ENCODE measurements at regions not wholly inside any gene's neighbourhood (a gene's known extent, or its start where the extent isn't known, plus 50 kb on each side); places are given as distances from the start of the nearest gene placed in this dataset.
A peak's percentile ranks its signal among the peaks of the same experiment; 100 is the strongest.

DNA sequence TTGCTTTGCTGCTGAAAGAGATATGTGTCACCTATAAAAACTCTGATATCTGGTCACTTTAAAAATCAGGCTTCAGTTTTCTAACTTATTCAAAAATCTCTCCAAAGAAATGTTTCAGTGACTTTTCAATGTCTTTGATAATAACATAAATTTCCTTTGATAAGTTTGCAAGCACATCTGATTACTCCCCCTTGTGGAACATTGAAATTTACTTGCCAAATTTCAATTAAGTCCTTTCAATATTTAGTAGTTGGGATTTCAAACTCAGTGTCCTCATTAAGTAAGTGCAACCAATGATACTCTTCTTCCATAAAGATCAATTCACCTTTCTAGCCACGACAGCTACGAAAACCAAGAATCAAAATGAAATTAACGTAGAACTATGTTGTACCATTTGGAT lies 151.3 kb upstream of the FAM47C start:
- no peaks in the 10 kb centered on the region for H4K20me1 ChIP-seq (ENCODE audit: insufficient read depth, poor library complexity, severe bottlenecking)
- no peaks in the 10 kb centered on the region for H3K79me2 ChIP-seq
- no peaks in the 10 kb centered on the region for H3K27me3 ChIP-seq
- H3K4me2 ChIP-seq: no peak overlapping the region
- H3K4me1 ChIP-seq (ENCODE audit: insufficient read depth): no peaks in the 10 kb centered on the region
- H3K27ac ChIP-seq: no peak overlapping the region
- TF ChIP-seq EZH2phosphoT487 (IDR thresholded peaks at IDR 0.05; ENCODE audit: low read depth, severe bottlenecking, unreplicated experiment) (no peak), EZH2 (IDR thresholded peaks at IDR 0.05; ENCODE audit: borderline replicate concordance) (no peak), CTCF (IDR thresholded peaks at IDR 0.05; ENCODE audit: poor library complexity) (peak; percentile 20)
- H3K9me2 ChIP-seq (replicated peaks; ENCODE audit: insufficient read depth): no peaks in the 10 kb centered on the region
- no peaks in the 10 kb centered on the region for H3K9me3 ChIP-seq (ENCODE audit: low read depth)
- no peak overlapping the region for H2AFZ ChIP-seq
- WGBS (ENCODE audit: low lambda C conversion rate, missing lambda C conversion rate): 84% methylated on average over 3 of the region's 3 CpGs
- H3K4me3 ChIP-seq: no peak overlapping the region
- no peak for DNase-seq (ENCODE audit: low spot score)
- no peaks in the 10 kb centered on the region for H3K36me3 ChIP-seq (replicated peaks; ENCODE audit: insufficient read depth, low read depth)

GRCh38 chrX:36859231-36859630 lies 148.9 kb upstream of the FAM47C start:
- H3K27ac ChIP-seq: no peak overlapping the region
- no peak overlapping the region for H3K4me2 ChIP-seq
- DNase-seq (ENCODE audit: low spot score): no peak
- no peak overlapping the region for H2AFZ ChIP-seq
- no peaks in the 10 kb centered on the region for H3K36me3 ChIP-seq (replicated peaks; ENCODE audit: insufficient read depth, low read depth)
- no peaks in the 10 kb centered on the region for H3K27me3 ChIP-seq
- TF ChIP-seq EZH2phosphoT487 (IDR thresholded peaks at IDR 0.05; ENCODE audit: low read depth, severe bottlenecking, unreplicated experiment): no peak
- no peak for TF ChIP-seq EZH2 (IDR thresholded peaks at IDR 0.05; ENCODE audit: borderline replicate concordance)
- no peak for TF ChIP-seq CTCF (IDR thresholded peaks at IDR 0.05; ENCODE audit: poor library complexity)
- no peaks in the 10 kb centered on the region for H3K79me2 ChIP-seq
- no peaks in the 10 kb centered on the region for H3K4me1 ChIP-seq (ENCODE audit: insufficient read depth)
- H3K9me2 ChIP-seq (replicated peaks; ENCODE audit: insufficient read depth): no peaks in the 10 kb centered on the region
- no peaks in the 10 kb centered on the region for H4K20me1 ChIP-seq (ENCODE audit: insufficient read depth, poor library complexity, severe bottlenecking)
- H3K4me3 ChIP-seq: no peak overlapping the region
- WGBS (ENCODE audit: low lambda C conversion rate, missing lambda C conversion rate): 63% methylated on average over 7 of the region's 7 CpGs
- H3K9me3 ChIP-seq (ENCODE audit: low read depth): no peaks in the 10 kb centered on the region

DNA sequence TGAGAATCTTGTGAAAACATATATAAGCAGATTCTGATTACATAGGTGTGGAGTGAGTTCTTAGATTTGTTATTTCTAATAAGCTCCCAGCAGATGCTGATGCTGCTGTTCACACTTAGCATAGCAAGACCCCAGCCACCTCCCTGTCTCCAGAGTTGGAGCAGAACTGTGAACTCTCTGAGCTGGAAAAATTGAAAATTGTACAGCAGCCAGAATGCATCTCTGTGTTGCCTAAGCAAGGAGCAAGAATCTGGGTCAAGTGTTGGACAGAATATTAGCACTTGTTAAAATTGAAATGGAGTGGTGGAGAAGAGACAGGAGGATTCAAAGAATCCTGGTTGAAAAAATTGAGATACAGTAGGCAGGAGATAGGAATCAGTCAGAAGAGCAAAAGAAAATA lies 146.6 kb upstream of the FAM47C start:
- H3K4me1 ChIP-seq (ENCODE audit: insufficient read depth): no peaks in the 10 kb centered on the region
- no peaks in the 10 kb centered on the region for H3K79me2 ChIP-seq
- no peaks in the 10 kb centered on the region for H3K9me3 ChIP-seq (ENCODE audit: low read depth)
- no peak overlapping the region for H2AFZ ChIP-seq
- H3K4me3 ChIP-seq: no peak overlapping the region
- no peaks in the 10 kb centered on the region for H3K36me3 ChIP-seq (replicated peaks; ENCODE audit: insufficient read depth, low read depth)
- no peaks in the 10 kb centered on the region for H3K27me3 ChIP-seq
- H3K4me2 ChIP-seq: no peak overlapping the region
- H4K20me1 ChIP-seq (ENCODE audit: insufficient read depth, poor library complexity, severe bottlenecking): no peaks in the 10 kb centered on the region
- no peaks in the 10 kb centered on the region for H3K9me2 ChIP-seq (replicated peaks; ENCODE audit: insufficient read depth)
- no peak overlapping the region for H3K27ac ChIP-seq
- TF ChIP-seq EZH2 (IDR thresholded peaks at IDR 0.05; ENCODE audit: borderline replicate concordance) (no peak), CTCF (IDR thresholded peaks at IDR 0.05; ENCODE audit: poor library complexity) (no peak), EZH2phosphoT487 (IDR thresholded peaks at IDR 0.05; ENCODE audit: low read depth, severe bottlenecking, unreplicated experiment) (no peak)
- DNase-seq (ENCODE audit: low spot score): no peak

GRCh38 chrX:36867143-36867542 lies 141.0 kb upstream of the FAM47C start:
- H3K79me2 ChIP-seq: no peaks in the 10 kb centered on the region
- 22% methylated on average over 3 of the region's 3 CpGs for WGBS (ENCODE audit: low lambda C conversion rate, missing lambda C conversion rate)
- H3K4me1 ChIP-seq (ENCODE audit: insufficient read depth): no peaks in the 10 kb centered on the region
- H3K27me3 ChIP-seq: no peaks in the 10 kb centered on the region
- H3K4me3 ChIP-seq: no peak overlapping the region
- H3K9me3 ChIP-seq (ENCODE audit: low read depth): no peaks in the 10 kb centered on the region
- H3K4me2 ChIP-seq: no peak overlapping the region
- TF ChIP-seq EZH2phosphoT487 (IDR thresholded peaks at IDR 0.05; ENCODE audit: low read depth, severe bottlenecking, unreplicated experiment): no peak
- peak; percentile 67 for TF ChIP-seq CTCF (IDR thresholded peaks at IDR 0.05; ENCODE audit: poor library complexity)
- TF ChIP-seq EZH2 (IDR thresholded peaks at IDR 0.05; ENCODE audit: borderline replicate concordance): no peak
- DNase-seq (ENCODE audit: low spot score): peak; percentile 64
- H3K9me2 ChIP-seq (replicated peaks; ENCODE audit: insufficient read depth): no peaks in the 10 kb centered on the region
- no peaks in the 10 kb centered on the region for H4K20me1 ChIP-seq (ENCODE audit: insufficient read depth, poor library complexity, severe bottlenecking)
- no peak overlapping the region for H2AFZ ChIP-seq
- no peak overlapping the region for H3K27ac ChIP-seq
- H3K36me3 ChIP-seq (replicated peaks; ENCODE audit: insufficient read depth, low read depth): no peaks in the 10 kb centered on the region
